Motor neuron (in vitro differentiated cells): ENCODE measurements at regions not wholly inside any gene's neighbourhood (a gene's known extent, or its start where the extent isn't known, plus 50 kb on each side); places are given as distances from the start of the nearest gene placed in this dataset.
"Not testable (repeated sequence)": the region's sequence is repeated elsewhere in the genome, so short reads cannot be mapped to it uniquely, and the experiment has no call there.

ENCODE experiments used
- ATAC-seq, 8 experiments: fragments of 200-7000 bp; cut with Tn5 transposase; replicated peaks in 6 of 8; 2 replicates each; pipeline ENCODE4 v1.8.0; 2021; ENCODE audit warnings: mild to moderate bottlenecking in 8 of 8, moderate library complexity in 8 of 8
- H3K27ac ChIP-seq, 2 donors: fragments of 250-450 bp; sonication (Bioruptor Pico); 2 replicates each; pipeline ENCODE4 v1.9.0; 2021; ENCODE audit warnings: antibody characterized with exemption in 2 of 2, mild to moderate bottlenecking in 2 of 2, moderate library complexity in 1 of 2
- H3K4me1 ChIP-seq, 2 donors: fragments of 250-450 bp; sonication (Bioruptor Pico); replicated peaks in 1 of 2; 2 replicates each; pipeline ENCODE4 v1.6.1; 2021; ENCODE audit warnings: antibody characterized with exemption in 2 of 2, mild to moderate bottlenecking in 2 of 2, moderate library complexity in 1 of 2
- H3K4me3 ChIP-seq, 5 donors: fragments of 250-450 bp; sonication (Bioruptor Pico); 2 replicates each; pipeline ENCODE4 v1.9.0; 2021; ENCODE audit warnings: antibody characterized with exemption in 5 of 5, mild to moderate bottlenecking in 5 of 5, moderate library complexity in 4 of 5
- WGBS, 10 experiments: fragments of 450-650 bp; shearing (Covaris generic); methylation state at CpG; one replicate each; pipeline ENCODE4 v1.0.0; 2022; 5-methylcytosine and 5-hydroxymethylcytosine counted together
- in situ Hi-C, 9 experiments: fragments of 400-800 bp; cut with MboI; loops; one replicate each; pipeline ENCODE4 v1.15.0; 2021; ENCODE audit warnings: low sequenced_read_pairs in 9 of 9, low pct_unique_long_range_greater_than_20kb in 2 of 9; ENCODE audit not compliant: unreplicated experiment in 9 of 9

DNA sequence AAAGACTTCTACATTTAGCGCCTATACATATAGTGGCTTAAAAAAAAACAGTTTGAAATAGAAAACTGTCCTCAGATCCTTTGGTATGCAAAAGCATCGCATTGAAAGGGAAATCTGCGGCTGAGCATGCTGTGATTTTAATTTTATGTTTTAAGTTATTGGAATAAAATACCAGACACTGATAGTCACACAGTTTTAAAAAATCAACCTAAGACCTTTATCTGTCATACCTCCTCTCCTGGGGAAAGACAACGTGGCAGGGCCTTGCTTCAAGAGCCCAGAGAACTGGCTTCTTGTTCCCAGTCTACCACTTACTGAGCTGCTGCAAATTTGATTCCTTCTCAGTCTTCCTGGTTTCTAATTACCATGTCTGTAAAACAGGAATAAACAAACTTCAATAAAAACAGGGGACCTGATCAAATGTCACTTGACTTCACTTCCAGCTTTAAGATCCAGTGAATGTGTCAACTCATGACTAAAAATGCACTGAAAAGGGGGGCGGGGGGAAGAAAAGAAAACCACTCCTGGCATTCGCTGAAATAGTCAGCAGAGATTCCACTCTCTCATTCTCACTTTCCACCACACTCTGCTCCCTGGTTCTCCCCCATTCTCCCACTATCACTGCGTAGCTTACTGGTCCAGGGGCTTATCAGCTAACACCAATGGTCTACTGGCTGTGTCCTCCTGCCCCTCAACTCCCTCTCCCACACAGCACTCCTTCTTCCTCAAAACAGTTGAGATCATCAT is 494.7 kb upstream of the MARCKS start:
- in situ Hi-C loops = no loop called here
- Histone ChIP-seq H3K4me3 (no peak overlapping the region), H3K27ac (no peak overlapping the region), H3K4me1 (peaks cover 0 to 5% of the 10 kb centered on the region in 2 donors)
- peak in 1 of 8 experiments; percentile 50 for ATAC-seq
- WGBS, 10 experiments = 56 to 95% (median 78%) methylated on average over 2 to 7 of the region's 7 CpGs; no CpG with 5 or more reads in 1 of the 10 experiments

DNA sequence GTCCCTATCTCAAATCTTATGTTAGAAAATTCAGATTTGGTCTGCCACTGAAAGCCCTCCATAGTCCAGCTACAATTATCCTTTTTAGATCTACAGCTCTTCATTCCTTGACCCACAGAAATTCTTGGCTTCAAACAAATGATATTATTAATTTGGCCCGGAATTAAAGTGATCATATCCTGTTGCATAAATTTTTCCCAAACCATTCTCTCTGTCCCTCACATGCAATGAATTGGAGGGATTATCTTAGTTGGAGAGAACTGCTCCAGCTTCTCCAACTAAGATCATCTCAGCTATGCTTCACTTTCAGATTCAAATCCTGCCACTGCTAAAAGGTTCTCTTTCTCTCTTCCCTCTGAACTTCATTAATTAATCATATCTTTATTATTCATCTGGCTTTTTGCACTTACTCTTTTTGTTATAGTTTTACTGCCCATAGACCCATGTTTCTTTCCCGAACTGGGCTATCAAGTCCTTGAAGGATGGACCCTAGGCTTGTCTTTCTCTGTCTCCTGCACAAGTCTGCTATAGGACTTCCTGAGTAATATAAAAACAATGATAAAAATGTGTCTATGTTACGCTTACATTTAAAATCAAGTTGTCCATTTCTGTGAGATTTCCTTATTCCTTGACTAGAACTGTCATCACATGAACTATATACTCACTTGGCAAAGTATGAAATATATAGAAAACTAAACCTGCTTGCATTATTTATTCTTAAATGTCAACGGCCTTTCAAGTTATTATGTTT is 493.9 kb upstream of the MARCKS start:
- Histone ChIP-seq H3K4me3 (no peak overlapping the region), H3K27ac (no peak overlapping the region), H3K4me1 (peaks cover 0 to 5% of the 10 kb centered on the region in 2 donors)
- ATAC-seq = no peak
- in situ Hi-C loops = no loop called here
- 52 to 100% (median 89%) methylated on average over 3 to 4 of the region's 4 CpGs for WGBS, 10 experiments

DNA sequence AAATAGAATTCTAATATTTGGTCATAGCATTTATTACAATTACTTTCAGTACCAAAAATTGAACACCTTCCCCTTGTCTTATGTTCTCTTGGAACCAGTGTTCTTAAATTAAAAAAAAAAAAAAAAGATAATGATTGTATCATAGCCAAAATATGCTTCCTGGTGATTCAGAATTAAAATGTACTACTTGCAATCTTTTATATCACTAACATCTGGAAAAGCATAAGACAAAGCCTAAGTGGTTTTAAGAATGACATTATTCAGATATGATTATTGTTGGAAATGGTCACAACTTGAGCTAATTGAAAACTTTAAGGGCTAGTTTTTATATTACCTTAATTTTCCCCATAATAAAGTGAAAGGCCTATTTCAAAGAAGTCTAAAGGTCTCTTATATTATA is 493.3 kb upstream of the MARCKS start:
- Histone ChIP-seq H3K4me3 (no peak overlapping the region), H3K4me1 (peaks cover 0 to 5% of the 10 kb centered on the region in 2 donors), H3K27ac (no peak overlapping the region)
- in situ Hi-C loops = no loop called here
- no peak for ATAC-seq

- no peak overlapping the region for H3K4me3 ChIP-seq
- 85 to 100% (median 100%) methylated on average over 1 to 3 of the region's 3 CpGs; no CpG with 5 or more reads in 2 of the 10 experiments for WGBS, 10 experiments
- peak in 1 of 8 experiments; percentile 56 for ATAC-seq
- H3K4me1 ChIP-seq = peaks cover 0 to 5% of the 10 kb centered on the region in 2 donors
- in situ Hi-C loops = no loop called here
- H3K27ac ChIP-seq = no peak overlapping the region
Observed at GRCh38 chr6:113364766-113365165, 492.4 kb upstream of the MARCKS start.

GRCh38 chr6:113365191-113365590 is 492.0 kb upstream of the MARCKS start:
- 47 to 100% (median 83%) methylated on average over 2 of the region's 2 CpGs; no CpG with 5 or more reads in 2 of the 10 experiments for WGBS, 10 experiments
- Histone ChIP-seq H3K27ac (no peak overlapping the region), H3K4me3 (no peak overlapping the region), H3K4me1 (peaks cover 0 to 5% of the 10 kb centered on the region in 2 donors)
- ATAC-seq = no peak
- in situ Hi-C loops = no loop called here

- in situ Hi-C loops = no loop called here
- H3K27ac ChIP-seq = no peak overlapping the region
Observed at GRCh38 chr6:113366505-113366904, 490.6 kb upstream of the MARCKS start.

DNA sequence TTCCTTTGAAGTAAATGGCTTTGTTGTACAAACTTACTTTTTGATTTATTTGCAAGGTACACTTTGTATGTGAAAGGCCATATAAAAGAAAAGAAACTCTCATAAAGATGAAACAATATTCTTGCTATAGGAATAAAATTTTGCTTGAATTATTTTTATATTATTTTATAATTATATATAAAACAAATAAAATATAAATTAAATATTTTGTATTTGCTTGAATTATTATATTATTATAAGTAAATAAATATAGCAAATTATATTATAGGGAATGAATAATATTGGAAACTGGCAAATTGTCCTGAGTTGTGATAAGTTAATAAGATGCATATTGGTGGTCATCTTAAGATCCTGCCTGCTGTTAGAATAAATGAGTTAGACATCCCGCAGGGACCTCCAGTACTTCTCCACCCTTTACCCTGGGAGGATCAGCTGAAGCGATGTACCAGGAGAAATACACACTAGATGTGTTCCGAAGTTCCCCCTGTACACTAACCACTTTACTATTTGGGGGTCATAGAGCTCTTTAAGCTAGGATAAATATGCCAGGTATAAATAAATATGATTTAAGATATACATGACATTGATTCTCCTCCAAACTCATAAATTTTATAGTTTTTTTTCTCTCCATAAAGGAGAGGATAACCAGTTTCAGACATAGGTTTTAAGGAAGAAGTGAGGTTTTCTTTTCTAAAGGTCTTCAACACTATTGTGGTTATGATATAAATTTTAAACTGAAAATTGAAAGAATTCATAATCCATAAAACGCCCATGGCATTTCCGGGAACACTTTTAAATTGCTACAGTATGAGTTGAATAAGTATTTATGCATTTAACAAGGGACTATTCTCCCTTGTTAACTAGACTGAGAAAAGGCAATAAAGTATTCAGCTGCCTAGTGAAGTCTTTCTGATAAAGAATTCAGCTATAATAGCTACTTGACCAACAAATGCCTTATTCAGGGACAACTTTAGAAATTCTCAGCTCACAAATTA is 486.3 kb upstream of the MARCKS start:
- 50 to 100% (median 87%) methylated on average over 1 to 5 of the region's 5 CpGs for WGBS, 10 experiments
- peak in 1 of 8 experiments; percentile 54 for ATAC-seq
- H3K4me3 ChIP-seq = no peak overlapping the region
- in situ Hi-C loops = no loop called here
- no peak overlapping the region for H3K27ac ChIP-seq
- no peaks in the 10 kb centered on the region for H3K4me1 ChIP-seq

More at GRCh38 chr6:113366505-113366904, 490.6 kb upstream of the MARCKS start:
- no peak for ATAC-seq
- no peaks in the 10 kb centered on the region for H3K4me1 ChIP-seq
- 69 to 100% (median 93%) methylated on average over 2 to 3 of the region's 3 CpGs; no CpG with 5 or more reads in 1 of the 10 experiments for WGBS, 10 experiments
- H3K4me3 ChIP-seq = no peak overlapping the region

- in situ Hi-C loops = not testable (repeated sequence)
- peak in 1 of 8 experiments; percentile 23 for ATAC-seq
Observed at GRCh38 chr6:113375466-113375865, 481.7 kb upstream of the MARCKS start.

DNA sequence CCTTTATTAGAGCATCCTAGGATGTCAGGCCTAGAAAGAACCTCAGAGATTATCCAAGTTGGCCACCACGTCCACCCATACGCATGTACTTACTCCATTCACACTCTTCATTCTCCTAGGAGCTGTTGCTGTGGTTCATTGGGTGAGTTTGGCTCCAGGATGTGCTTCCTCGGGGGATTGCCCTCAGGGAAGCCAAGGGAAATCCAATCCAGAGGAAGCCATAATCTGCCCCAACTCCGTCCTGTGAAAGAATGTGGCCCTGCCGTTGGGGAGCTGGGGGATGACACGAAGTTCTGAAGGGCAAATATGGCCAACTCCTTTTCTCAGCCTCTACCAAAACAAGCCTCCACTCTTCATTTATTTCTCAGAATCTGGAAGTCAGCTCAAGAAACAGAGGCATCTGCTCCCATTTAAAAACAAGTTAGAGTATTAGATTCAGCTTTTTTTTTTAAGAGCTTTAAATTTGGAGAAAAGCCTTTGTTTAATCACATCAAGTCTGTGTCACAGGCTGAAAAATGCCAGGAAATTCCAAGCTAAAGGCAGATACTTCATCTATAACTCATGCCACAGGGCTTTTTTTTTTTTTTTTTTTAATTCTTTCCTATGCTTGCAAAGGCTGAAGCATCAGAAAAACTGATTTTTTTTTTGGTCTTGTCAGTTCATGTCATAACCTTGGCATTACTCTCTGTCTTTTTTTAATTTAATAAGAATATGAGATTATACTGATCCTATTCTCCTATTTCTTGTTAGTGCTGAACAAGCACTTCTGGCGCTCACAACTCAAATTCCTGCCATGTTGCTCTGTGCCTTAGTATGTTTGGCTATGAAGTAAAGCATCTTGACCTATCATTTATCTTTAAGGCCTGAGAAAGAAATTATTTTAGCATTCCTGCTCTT is 480.9 kb upstream of the MARCKS start:
- WGBS, 10 experiments = 18 to 100% (median 84%) methylated on average over 1 to 5 of the region's 7 CpGs
- ATAC-seq = peak in 1 of 8 experiments; percentile 21
- no peak overlapping the region for H3K4me3 ChIP-seq
- peaks cover 9 to 21% of the 10 kb centered on the region in 2 donors for H3K4me1 ChIP-seq
- in situ Hi-C loops = no loop called here
- H3K27ac ChIP-seq = no peak overlapping the region

More at GRCh38 chr6:113375466-113375865, 481.7 kb upstream of the MARCKS start:
- peaks cover 9 to 21% of the 10 kb centered on the region in 2 donors for H3K4me1 ChIP-seq
- WGBS, 10 experiments = 60 to 100% (median 85%) methylated on average over 1 to 2 of the region's 2 CpGs; no CpG with 5 or more reads in 4 of the 10 experiments
- H3K4me3 ChIP-seq, H3K27ac ChIP-seq: not testable (repeated sequence)

DNA sequence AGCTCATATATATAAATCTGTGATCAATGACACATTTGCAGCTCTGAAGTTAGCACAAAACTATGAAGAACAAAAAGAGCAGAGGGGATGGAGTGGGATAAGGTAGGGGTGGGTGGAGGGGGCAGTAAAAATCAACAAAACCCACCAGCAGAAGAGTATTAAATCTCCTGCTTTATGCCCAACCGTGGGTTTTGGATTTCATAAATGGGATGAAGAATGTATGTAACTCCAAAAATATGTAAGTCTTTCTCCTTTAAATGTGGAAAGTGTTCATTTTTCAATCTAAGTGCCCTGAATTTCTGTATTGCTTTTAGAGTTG is 480.3 kb upstream of the MARCKS start:
- Histone ChIP-seq H3K27ac (no peak overlapping the region), H3K4me1 (peaks cover 9 to 21% of the 10 kb centered on the region in 2 donors), H3K4me3 (no peak overlapping the region)
- in situ Hi-C loops = no loop called here
- no peak for ATAC-seq
- WGBS, 10 experiments = 80 to 100% (median 100%) methylated on average over 1 of the region's 1 CpG; no CpG with 5 or more reads in 7 of the 10 experiments

DNA sequence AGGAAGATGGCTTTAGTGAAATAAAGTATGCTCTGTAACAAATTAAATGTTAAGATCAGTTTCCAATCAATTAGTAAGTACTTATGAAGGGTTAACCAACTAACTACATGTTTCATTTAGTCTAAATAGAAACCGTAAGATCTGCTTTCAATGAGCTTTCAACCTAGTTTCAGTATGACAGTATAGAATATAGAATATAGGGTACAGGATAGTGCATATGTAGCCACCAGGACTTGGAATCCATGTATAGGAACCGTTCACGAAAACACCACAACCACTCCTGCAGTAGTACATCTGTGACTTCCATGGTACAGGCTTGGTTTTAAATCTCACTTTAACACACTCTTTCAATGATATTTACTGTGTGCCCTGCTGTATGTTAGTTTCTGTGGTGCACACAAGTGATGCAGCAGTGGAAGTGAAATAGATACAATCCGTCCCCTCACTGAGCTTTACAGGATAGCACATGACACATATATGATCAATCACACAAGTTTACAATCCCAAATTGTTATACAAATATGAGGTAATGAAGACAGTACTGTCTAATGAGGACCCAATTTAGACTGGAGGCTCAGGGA is 479.7 kb upstream of the MARCKS start:
- H3K4me1 ChIP-seq = peaks cover 9 to 21% of the 10 kb centered on the region in 2 donors
- WGBS, 10 experiments = 50 to 100% (median 96%) methylated on average over 1 to 4 of the region's 4 CpGs; no CpG with 5 or more reads in 4 of the 10 experiments
- in situ Hi-C loops = no loop called here
- no peak overlapping the region for H3K27ac ChIP-seq
- peak in 5 of 8 experiments; percentile 23 to 38 (median 30) for ATAC-seq
- no peak overlapping the region for H3K4me3 ChIP-seq
